Pancreas (tissue), 10 donors: ENCODE measurements at regions not wholly inside any gene's neighbourhood (a gene's known extent, or its start where the extent isn't known, plus 50 kb on each side); places are given as distances from the start of the nearest gene placed in this dataset.

ENCODE experiments used
- ATAC-seq, 4 donors: fragments of 200-7000 bp; cut with Tn5 transposase; one replicate each; pipeline versions ENCODE4 v1.8.0 to v1.9.1; 2020; ENCODE audit warnings: mild to moderate bottlenecking in 4 of 4, moderate library complexity in 4 of 4
- DNase-seq, 6 donors: peaks; one replicate each; pipeline ENCODE4 v3.0.0-alpha.2; 2020
- FAIRE-seq: peaks from 2 replicates; lab custom pipeline; 2012; peaks lifted over from hg19 to GRCh38; lab: Jason Lieb, UNC
- H3K27ac ChIP-seq, 4 donors: fragments of 200-600 bp; sonication (generic); 1 replicate in 3 of 4; 2 replicates in 1 of 4; pipeline versions ENCODE4 v1.5.0 to v1.8.0; 2020
- H3K27me3 ChIP-seq, 4 donors: fragments of 200-600 bp; one replicate each; pipeline ENCODE4 v1.8.0; 2021
- H3K36me3 ChIP-seq, 3 donors: fragments of 200-600 bp; sonication (generic) in 1 of 3; one replicate each; pipeline versions ENCODE4 v1.5.0 to v1.8.0; 2020 to 2021
- H3K4me1 ChIP-seq, 3 donors: fragments of 200-600 bp; one replicate each; pipeline ENCODE4 v1.8.0; 2021
- H3K4me3 ChIP-seq, 4 donors: fragments of 200-600 bp; sonication (generic) in 2 of 4; one replicate each; pipeline versions ENCODE4 v1.5.0 to v1.8.0; 2020 to 2021
- H3K9me3 ChIP-seq, 4 donors: fragments of 200-600 bp; one replicate each; pipeline ENCODE4 v1.8.0; 2021
- CTCF ChIP-seq, 4 donors: fragments of 200-600 bp; sonication (generic) in 3 of 4; IDR thresholded peaks; one replicate each; pipeline versions ENCODE4 v1.5.0 to v1.8.0; 2021; ENCODE audit warnings: antibody characterized with exemption in 4 of 4
- WGBS, 2 donors: extraction: QIAGEN DNeasy Blood & Tissue Kit; methylation state at CpG; one replicate each; pipeline ENCODE4 v1.1.7; 2013; 5-methylcytosine and 5-hydroxymethylcytosine counted together
- intact Hi-C, 3 donors: fragments of 100-400 bp; cut with DNase I; formaldehyde crosslinking; loops; one replicate each; pipeline versions ENCODE4 v1.11.1 to v1.14.2; 2022
- donor health status: healthy with polysubstance abuse.
- donor health status: DM: no; HTN: no; CAD: no; lungs with moderate emphysema.
- donor health status: DM: no; HTN: no; CAD: no.
- donor health status: control.
- donor health status: control.
- donor health status: Bipolar disorder and iron deficiency.
- donor health status: DM: yes; HTN: yes; CAD: no.
- donor health status: DM: no; HTN: no; CAD: no.
- donor health status: DM: no; HTN: no; CAD: no.
- donor health status: DM: yes; HTN: yes; CAD: no.

DNA sequence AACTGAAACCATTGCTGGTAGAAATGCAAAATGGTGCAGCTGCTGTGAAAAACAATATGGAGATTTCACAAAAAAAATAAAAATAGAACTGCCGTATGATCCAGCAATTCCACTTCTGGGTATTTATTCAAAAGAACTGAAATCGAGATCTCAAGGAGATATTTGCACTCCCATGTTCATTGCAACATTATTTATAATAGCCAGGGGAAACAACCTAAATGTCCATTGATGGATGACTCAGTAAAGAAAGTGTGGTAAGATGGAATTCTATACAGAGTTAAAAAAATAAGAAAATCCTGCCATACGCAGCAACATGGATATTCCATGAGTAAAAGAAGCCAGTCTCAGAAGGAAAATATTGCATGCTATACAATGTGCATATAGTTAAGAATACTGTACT lies 290.6 kb upstream of the GHITM start:
- Histone ChIP-seq H3K9me3 (no peaks in the 10 kb centered on the region), H3K4me3 (no peak overlapping the region), H3K27me3 (no peaks in the 10 kb centered on the region), H3K36me3 (no peaks in the 10 kb centered on the region), H3K4me1 (no peaks in the 10 kb centered on the region), H3K27ac (no peak overlapping the region)
- no peak for DNase-seq
- no peak for FAIRE-seq
- 59 to 67% methylated on average over 3 of the region's 3 CpGs for WGBS, 2 donors
- TF ChIP-seq CTCF (IDR thresholded peaks at IDR 0.05): no peak
- no peak for ATAC-seq
- intact Hi-C loops: no loop called here

DNA sequence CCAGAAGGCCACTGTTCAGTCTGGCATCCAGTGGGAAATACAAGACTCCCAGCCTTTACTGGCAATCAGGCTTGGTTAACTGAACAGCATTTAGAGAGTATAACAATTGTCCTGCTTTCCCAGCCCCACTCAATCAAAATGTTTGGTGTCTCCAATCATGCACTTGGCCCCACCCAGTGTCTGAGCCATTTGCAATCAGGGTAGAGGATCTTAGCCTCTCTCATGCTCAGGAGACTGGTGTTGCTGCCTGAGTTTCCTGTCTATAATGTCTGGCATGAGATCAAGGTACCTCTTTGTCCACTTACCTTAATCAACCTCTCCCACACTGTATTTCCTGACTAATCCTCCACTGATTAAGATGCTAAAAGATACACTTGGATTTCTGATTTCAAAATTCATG lies 290.2 kb upstream of the GHITM start:
- no peaks in the 10 kb centered on the region for H3K9me3 ChIP-seq
- H3K4me1 ChIP-seq: no peaks in the 10 kb centered on the region
- no peaks in the 10 kb centered on the region for H3K27me3 ChIP-seq
- no peak overlapping the region for H3K4me3 ChIP-seq
- no peak for TF ChIP-seq CTCF (IDR thresholded peaks at IDR 0.05)
- H3K36me3 ChIP-seq: no peaks in the 10 kb centered on the region
- H3K27ac ChIP-seq: no peak overlapping the region
- ATAC-seq (no peak), DNase-seq (no peak), FAIRE-seq (no peak)
- intact Hi-C loops: no loop called here

DNA sequence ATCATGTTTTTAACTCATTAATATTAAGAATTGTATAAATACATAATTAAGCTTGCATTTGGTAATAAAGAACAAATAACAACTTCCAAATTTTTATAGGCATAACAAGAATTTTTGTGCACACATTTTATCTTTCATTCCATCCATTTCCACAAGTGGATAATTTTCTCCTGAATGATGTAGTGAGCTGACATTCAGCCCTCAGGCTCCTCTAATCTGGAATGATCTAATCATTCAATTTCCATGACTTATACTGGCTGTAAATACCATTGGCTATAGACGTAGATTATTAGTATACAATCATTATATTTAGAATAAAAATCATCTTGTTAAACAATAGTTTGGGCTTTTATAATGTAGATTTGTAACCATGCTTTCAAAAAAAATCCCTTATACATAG lies 287.2 kb upstream of the GHITM start:
- Histone ChIP-seq H3K27ac (no peak overlapping the region), H3K4me3 (no peak overlapping the region), H3K4me1 (no peaks in the 10 kb centered on the region), H3K9me3 (no peaks in the 10 kb centered on the region), H3K36me3 (no peaks in the 10 kb centered on the region), H3K27me3 (no peaks in the 10 kb centered on the region)
- FAIRE-seq: no peak
- no peak for ATAC-seq
- WGBS, 2 donors: 50 to 52% methylated on average over 1 of the region's 1 CpG
- intact Hi-C loops: no loop called here
- no peak for TF ChIP-seq CTCF (IDR thresholded peaks at IDR 0.05)
- no peak for DNase-seq

DNA sequence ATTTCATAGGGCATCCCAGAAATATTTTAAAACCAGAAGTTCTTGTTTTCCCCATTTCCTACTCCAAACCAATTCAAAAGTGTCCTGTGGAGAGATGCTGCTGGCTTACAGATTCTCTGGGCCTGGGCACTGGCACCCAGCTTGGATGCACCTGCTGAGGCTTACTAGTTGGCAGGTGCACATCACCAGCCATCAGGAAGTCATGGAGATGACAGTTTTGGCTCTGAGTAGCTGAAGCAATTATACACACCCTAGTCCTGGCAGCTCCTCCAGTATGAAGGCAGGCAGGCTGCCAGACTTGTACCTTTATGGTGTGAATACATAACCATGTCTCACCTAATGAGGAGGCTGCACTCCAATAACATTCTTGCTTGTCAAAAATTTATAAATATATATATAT lies 276.6 kb upstream of the GHITM start:
- H3K9me3 ChIP-seq: no peaks in the 10 kb centered on the region
- no peak overlapping the region for H3K27ac ChIP-seq
- H3K27me3 ChIP-seq: no peaks in the 10 kb centered on the region
- no peak for FAIRE-seq
- no peak for DNase-seq
- no peaks in the 10 kb centered on the region for H3K4me1 ChIP-seq
- no peak for ATAC-seq
- no peak overlapping the region for H3K4me3 ChIP-seq
- intact Hi-C loops: no loop called here
- no peaks in the 10 kb centered on the region for H3K36me3 ChIP-seq
- TF ChIP-seq CTCF (IDR thresholded peaks at IDR 0.05): no peak

GRCh38 chr10:83863283-83863966 lies 275.9 kb upstream of the GHITM start:
- 88 to 93% methylated on average over 7 of the region's 7 CpGs for WGBS, 2 donors
- H3K4me3 ChIP-seq: no peak overlapping the region
- H3K4me1 ChIP-seq: no peaks in the 10 kb centered on the region
- H3K27ac ChIP-seq: no peak overlapping the region
- no peak for FAIRE-seq
- no peaks in the 10 kb centered on the region for H3K9me3 ChIP-seq
- TF ChIP-seq CTCF (IDR thresholded peaks at IDR 0.05): no peak
- H3K36me3 ChIP-seq: no peaks in the 10 kb centered on the region
- ATAC-seq: no peak
- no peaks in the 10 kb centered on the region for H3K27me3 ChIP-seq
- DNase-seq: no peak
- intact Hi-C loops: no loop called here
